GM19468 (cell line): ENCODE measurements at regions not wholly inside any gene's neighbourhood (a gene's known extent, or its start where the extent isn't known, plus 50 kb on each side); places are given as distances from the start of the nearest gene placed in this dataset.

Experiments used
- ATAC-seq: cut with Tn5 transposase; IDR thresholded peaks from one replicate; pipeline ENCODE4 v1.9.1; 2021; ENCODE audit warnings: mild to moderate bottlenecking, moderate library complexity, moderate number of reproducible peaks; ENCODE audit not compliant: unreplicated experiment; ENCODE audit errors: extremely low read depth

- ATAC-seq: no peak
Measured at GRCh38 chrX:139297638-139298037, 232.9 kb upstream of the F9 start.

- no peak for ATAC-seq
Measured at GRCh38 chrX:139293991-139294390, 236.5 kb upstream of the F9 start.

DNA sequence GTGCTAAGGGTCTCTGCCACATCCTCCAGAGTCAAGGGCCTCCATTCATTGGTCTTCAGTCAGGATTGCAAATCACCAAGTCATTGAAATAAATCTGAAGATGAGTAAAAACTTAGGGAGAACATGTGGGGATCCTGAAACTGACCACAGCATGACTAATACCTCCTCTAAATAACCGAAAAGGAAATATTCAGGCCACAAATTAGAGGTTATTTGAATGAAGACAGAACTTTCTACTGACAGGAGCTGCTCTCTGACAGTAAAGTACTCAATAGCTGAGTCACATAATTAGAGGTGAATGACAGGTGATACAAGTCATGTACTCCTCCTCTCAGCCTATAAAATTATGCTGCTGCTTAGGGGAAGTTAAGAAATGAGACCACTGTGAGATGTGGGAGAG, 240.2 kb upstream of the F9 start:
- no peak for ATAC-seq

DNA sequence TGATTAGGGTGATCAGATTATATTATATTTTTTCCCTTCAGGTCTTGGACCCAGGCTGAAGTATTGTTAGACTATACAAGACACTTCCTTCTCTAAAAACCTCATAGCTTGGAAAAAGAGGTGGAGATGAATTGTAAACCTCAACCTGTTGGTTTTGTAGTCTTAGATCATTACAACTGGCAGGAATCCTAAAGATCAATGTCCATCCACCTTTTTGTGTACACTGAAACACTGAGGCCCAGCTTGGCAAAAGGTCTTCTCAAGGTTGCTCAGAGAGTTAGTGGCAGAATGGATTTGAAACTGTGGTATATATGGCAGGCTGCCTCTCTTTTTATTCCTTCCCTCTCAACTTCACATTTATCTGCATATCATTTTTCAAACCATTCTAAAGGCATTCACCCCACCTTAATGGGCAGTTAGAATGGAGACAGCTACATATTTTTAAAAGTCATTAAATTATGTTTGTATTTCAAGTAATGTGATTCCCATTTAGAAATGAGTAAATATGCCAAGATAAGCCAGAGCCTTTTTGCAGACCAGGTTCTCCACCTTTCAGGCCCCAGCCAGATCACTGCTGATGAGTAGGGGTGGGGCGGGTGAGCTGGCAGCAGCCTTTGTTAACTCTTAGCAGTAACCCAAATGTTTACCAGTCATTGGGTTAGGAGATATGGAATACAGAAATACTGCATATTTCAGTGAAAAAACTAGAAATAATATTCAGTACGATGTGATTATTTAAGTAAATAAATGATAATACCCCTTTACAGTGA, 243.2 kb upstream of the F9 start:
- no peak for ATAC-seq

GRCh38 chrX:139286342-139286741, 244.2 kb upstream of the F9 start:
- ATAC-seq: no peak

GRCh38 chrX:139267851-139268250, 262.7 kb upstream of the F9 start:
- no peak for ATAC-seq

DNA sequence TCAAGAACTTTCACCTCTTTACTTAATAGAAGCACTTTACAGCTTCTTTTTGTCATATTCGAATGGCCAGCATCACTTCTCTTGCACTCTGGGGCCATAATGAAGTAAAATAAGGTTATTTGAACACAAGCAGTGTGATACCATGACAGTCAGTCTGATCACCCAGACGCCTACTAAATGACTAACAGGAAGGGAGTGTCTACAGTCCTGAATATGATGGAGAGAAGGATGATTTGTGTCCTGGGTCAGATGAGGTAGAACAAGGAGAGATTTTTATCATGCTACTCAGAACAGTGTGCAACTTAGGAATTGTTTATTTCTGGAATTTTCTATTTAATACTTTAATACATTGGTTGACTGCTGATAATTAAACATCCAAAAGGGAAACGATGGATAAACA, 284.2 kb upstream of the F9 start:
- ATAC-seq: no peak

GRCh38 chrX:139237141-139237540, 293.4 kb upstream of the F9 start:
- ATAC-seq: no peak

GRCh38 chrX:139234898-139235297, 295.6 kb upstream of the F9 start:
- ATAC-seq: no peak

GRCh38 chrX:139224953-139225665, 305.4 kb upstream of the F9 start:
- ATAC-seq: no peak

- ATAC-seq: no peak
Measured at GRCh38 chrX:139222511-139223200, 307.9 kb upstream of the F9 start.

- no peak for ATAC-seq
Measured at GRCh38 chrX:139213241-139213709, 317.3 kb upstream of the F9 start.

DNA sequence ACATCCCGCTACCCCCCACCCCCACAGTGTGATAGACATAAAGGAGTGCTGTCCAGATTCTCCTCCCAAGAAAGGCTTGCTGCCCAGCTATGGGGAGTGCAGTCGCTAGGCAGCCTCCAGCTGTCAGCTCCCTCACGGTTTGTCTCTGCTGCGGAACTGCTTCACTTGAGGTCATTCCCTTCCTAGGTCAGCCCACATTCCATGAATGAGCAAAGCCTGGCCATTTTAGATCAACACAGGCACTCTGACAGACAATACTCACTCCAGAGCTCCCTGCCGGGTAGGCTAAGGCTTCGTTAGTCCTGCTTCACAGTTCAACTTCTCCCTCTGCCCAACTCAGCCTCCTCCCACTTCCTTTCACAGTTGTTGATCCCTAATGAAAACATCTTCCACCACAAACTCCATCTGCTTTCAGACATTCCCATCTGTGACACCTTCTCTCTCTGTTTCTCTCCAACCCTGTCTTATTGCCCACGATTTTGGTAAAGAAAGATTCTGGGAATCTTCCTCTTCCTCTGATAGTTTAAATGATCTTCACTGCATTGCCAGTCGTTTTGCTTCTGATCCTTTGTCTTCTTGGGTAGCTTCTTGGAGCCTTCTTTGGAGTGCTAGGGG, 318.9 kb upstream of the F9 start:
- ATAC-seq: no peak

GRCh38 chrX:139209342-139209741, 321.2 kb upstream of the F9 start:
- no peak for ATAC-seq

DNA sequence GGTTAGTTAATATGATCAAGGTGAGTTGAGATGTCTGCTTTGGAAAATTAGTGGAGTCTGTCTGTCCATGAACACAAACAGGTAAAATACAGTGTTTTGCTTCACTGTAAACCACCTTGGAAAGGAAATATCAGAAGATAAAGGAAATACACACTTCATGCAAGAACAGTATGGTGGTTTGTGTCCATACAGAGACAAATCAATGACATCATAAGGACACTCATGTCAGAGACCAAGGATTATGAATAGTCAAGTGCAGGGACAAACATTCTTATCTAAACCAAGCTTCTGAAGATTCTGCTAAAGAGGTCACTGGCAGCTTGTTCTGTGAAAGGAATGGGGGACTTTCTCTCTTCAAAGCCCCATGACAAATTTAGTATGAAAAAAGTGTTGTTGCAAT, 322.9 kb upstream of the F9 start:
- ATAC-seq: no peak

GRCh38 chrX:139206914-139207313, 323.6 kb upstream of the F9 start:
- ATAC-seq: no peak

DNA sequence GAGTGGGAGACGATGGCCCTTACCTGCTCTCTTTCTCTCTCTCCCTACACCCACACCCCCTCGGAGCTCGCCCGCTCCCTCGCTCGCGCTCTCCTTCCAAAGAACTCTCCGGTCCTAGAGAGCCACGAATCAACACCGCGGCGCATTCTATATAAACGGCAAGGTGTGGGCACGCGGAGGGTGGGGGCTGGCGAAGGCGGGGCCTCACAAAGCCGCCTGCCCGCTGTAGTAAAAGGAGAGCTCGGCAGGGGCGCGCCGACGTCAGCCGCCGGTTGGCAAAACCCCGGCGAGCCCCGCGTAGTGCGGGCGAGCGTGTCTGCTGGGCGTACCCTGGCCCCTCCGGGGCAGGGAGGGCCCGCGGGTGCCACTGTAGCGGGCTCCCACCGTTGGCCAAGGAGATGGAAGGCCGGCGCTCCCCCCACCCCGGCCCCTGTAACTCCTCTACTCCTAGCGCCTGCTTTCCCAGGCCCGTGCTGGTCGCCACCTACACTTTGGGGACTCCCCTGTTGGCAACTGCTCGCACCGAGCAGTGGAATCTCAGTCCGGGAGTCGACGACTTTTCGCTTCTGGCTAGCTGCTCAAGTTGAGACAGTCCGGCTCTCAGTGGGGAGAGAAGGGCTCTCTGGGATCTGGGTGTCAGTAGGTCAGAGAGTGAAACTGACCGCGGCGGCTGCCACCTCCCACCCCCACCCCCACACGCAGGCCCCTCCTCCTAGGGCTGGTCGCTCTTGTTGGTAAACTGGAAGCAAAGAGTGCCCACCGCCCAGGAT, 325.5 kb upstream of the F9 start:
- ATAC-seq: no peak

GRCh38 chrX:139204571-139204897, 326.0 kb upstream of the F9 start:
- no peak for ATAC-seq

DNA sequence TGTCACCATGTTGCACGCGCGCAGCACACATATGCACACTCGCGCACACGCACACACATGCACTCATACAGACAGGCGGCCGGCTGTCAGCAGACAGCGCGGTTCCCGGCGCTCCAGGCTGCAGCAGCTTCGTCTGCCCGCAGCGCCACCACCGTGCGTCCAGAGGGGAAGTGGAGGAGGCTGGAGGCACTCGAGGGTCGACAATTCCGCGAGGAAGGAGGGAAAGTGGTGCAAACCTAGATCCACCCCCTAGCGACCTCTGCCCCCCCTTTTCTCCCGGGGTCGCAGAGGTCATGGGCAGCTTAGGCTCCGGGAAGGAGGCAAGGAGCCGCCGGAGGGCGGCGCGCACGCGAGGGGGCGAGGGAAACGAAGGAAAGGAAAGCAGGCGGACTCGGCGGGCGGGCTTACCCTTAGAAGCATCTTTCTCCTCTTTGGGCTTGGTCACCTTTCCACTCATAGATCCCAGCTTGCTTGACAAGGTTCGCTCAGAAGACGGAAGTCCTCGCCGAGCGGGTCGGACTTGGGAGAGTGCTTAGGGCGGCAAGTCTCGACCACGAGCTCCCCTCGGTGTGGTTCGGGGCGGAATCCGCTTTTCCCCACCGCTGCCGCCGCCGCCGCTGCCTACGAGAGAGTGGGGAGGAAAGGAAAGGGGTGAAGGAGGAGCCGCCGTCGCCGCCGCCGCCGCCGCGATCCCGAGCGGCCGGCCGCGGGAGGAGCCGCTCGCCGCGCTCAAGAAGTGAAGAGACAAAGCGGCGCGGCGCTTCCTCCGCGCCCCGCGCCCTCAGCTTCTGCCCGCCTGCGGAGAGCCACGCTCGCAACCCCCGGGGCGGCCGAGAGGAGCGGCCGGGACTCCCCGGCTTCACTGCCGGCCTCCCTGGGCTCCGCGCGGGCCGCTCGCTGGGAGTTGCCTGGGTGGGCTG, 326.6 kb upstream of the F9 start:
- ATAC-seq: no peak
